ENCODE measurements at regions not wholly inside any gene's neighbourhood (a gene's known extent, or its start where the extent isn't known, plus 50 kb on each side); places are given as distances from the start of the nearest gene placed in this dataset.

GRCh38 chr2:101617188-101617587 is 80.3 kb upstream of the MAP4K4 start:
- H3K4me1 ChIP-seq: peaks cover 0 to 12% (median 7%) of the 10 kb centered on the region in 4 donors
- DNase-seq (ENCODE audit: extremely low spot score): no peak
- TF ChIP-seq EP300 (IDR thresholded peaks at IDR 0.05) (no peak), CTCF (IDR thresholded peaks at IDR 0.05) (no peak), POLR2AphosphoS5 (IDR thresholded peaks at IDR 0.05) (no peak), POLR2A (IDR thresholded peaks at IDR 0.05; ENCODE audit: low read depth) (no peak)
- H3K4me3 ChIP-seq: no peak overlapping the region
- H3K36me3 ChIP-seq: no peaks in the 10 kb centered on the region
- WGBS: 83% methylated on average over 8 of the region's 8 CpGs
- H3K27ac ChIP-seq (replicated peaks in 1 of 4): no peak overlapping the region
- intact Hi-C loops (cut with DNase I): no loop called here
- H3K27me3 ChIP-seq: no peaks in the 10 kb centered on the region
- no peaks in the 10 kb centered on the region for H3K9me3 ChIP-seq

- intact Hi-C loops (cut with DNase I): no loop called here
- 88% methylated on average over 5 of the region's 5 CpGs for WGBS
These were observed 83.3 kb upstream of the MAP4K4 start for GRCh38 chr2:101614127-101614759.

GRCh38 chr2:101613056-101613704 is 84.3 kb upstream of the MAP4K4 start:
- H3K27me3 ChIP-seq: no peaks in the 10 kb centered on the region
- H3K4me3 ChIP-seq: no peak overlapping the region
- H3K27ac ChIP-seq (replicated peaks in 1 of 4): no peak overlapping the region
- no peak for DNase-seq (ENCODE audit: extremely low spot score)
- 61% methylated on average over 14 of the region's 15 CpGs for WGBS
- TF ChIP-seq CTCF (IDR thresholded peaks at IDR 0.05) (no peak), POLR2AphosphoS5 (IDR thresholded peaks at IDR 0.05) (no peak), POLR2A (IDR thresholded peaks at IDR 0.05; ENCODE audit: low read depth) (no peak), EP300 (IDR thresholded peaks at IDR 0.05) (no peak)
- no peaks in the 10 kb centered on the region for H3K9me3 ChIP-seq
- H3K4me1 ChIP-seq: peaks cover 0 to 7% (median 0%) of the 10 kb centered on the region in 4 donors
- intact Hi-C loops (cut with DNase I): no loop called here
- H3K36me3 ChIP-seq: no peaks in the 10 kb centered on the region

More at GRCh38 chr2:101614127-101614759, 83.3 kb upstream of the MAP4K4 start:
- Histone ChIP-seq H3K4me3 (no peak overlapping the region), H3K27ac (replicated peaks in 1 of 4) (no peak overlapping the region), H3K27me3 (no peaks in the 10 kb centered on the region), H3K36me3 (no peaks in the 10 kb centered on the region), H3K4me1 (peaks cover 0 to 9% (median 6%) of the 10 kb centered on the region in 4 donors), H3K9me3 (no peaks in the 10 kb centered on the region)
- no peak for DNase-seq (ENCODE audit: extremely low spot score)
- no peak for TF ChIP-seq POLR2AphosphoS5 (IDR thresholded peaks at IDR 0.05)
- TF ChIP-seq POLR2A (IDR thresholded peaks at IDR 0.05; ENCODE audit: low read depth): no peak
- TF ChIP-seq EP300 (IDR thresholded peaks at IDR 0.05): no peak
- TF ChIP-seq CTCF (IDR thresholded peaks at IDR 0.05): no peak

GRCh38 chr2:101612019-101612418 is 85.5 kb upstream of the MAP4K4 start:
- no peak for DNase-seq (ENCODE audit: extremely low spot score)
- Histone ChIP-seq H3K36me3 (no peaks in the 10 kb centered on the region), H3K4me1 (peaks cover 0 to 7% (median 0%) of the 10 kb centered on the region in 4 donors), H3K4me3 (no peak overlapping the region), H3K27me3 (no peaks in the 10 kb centered on the region), H3K9me3 (no peaks in the 10 kb centered on the region), H3K27ac (replicated peaks in 1 of 4) (no peak overlapping the region)
- WGBS: 90% methylated on average over 3 of the region's 3 CpGs
- intact Hi-C loops (cut with DNase I): no loop called here
- no peak for TF ChIP-seq EP300 (IDR thresholded peaks at IDR 0.05)
- no peak for TF ChIP-seq CTCF (IDR thresholded peaks at IDR 0.05)
- TF ChIP-seq POLR2AphosphoS5 (IDR thresholded peaks at IDR 0.05): no peak
- no peak for TF ChIP-seq POLR2A (IDR thresholded peaks at IDR 0.05; ENCODE audit: low read depth)
